ENCODE measurements at regions not wholly inside any gene's neighbourhood (a gene's known extent, or its start where the extent isn't known, plus 50 kb on each side); places are given as distances from the start of the nearest gene placed in this dataset.

DNA sequence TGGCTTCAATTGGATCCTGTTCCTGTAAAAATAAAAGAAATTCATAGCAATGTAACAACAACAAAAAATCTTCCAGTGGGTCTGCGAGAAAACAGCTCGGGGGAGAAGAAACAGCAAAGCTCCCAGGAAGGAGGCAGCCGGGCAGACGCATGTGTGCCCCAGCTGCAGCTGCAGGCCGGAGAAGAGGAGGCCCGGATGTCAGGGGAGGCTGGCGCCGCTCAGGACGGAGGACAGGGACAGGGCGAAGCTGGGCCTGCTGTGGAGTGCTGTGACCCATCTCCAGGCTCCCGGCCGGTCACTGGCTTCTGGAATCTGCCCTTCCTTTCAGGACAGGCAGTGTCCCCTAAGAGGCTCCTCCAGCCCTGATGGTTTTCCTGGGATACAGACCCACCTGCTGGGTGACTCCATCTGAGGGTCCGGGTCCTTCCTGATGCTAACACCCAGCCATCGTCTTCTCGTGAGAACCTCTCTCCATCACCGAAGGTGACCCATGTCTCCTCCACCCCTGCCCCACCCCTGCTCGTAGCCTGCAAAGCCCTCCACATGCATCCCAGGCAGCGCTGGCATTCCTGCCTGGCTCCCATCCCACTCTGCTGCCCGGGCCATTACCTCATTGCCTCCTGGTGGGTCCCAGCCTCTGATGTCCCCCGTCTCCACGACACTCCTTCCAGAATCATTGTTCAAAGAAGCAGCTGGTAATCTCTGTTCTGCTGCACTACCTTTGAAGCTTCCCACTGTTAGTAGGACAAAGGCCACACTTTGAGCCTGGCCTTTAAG is 145.4 kb upstream of the TWIST2 start:
- Mint-ChIP-seq H3K4me3 (no peak overlapping the region), H3K27me3 (no peaks in the 10 kb centered on the region), H3K27ac (no peak overlapping the region), H3K4me1 (ENCODE audit: low read depth) (no peaks in the 10 kb centered on the region), H3K36me3 (ENCODE audit: low read depth) (no peaks in the 10 kb centered on the region), H3K9me3 (no peaks in the 10 kb centered on the region)
- intact Hi-C loops (cut with micrococcal nuclease) = no loop called here

- H3K9me3 Mint-ChIP-seq = no peaks in the 10 kb centered on the region
- no peaks in the 10 kb centered on the region for H3K36me3 Mint-ChIP-seq (ENCODE audit: low read depth)
- H3K27ac Mint-ChIP-seq = no peak overlapping the region
- no peaks in the 10 kb centered on the region for H3K4me1 Mint-ChIP-seq (ENCODE audit: low read depth)
- H3K4me3 Mint-ChIP-seq = no peak overlapping the region
- H3K27me3 Mint-ChIP-seq = peaks cover 3% of the 10 kb centered on the region
- intact Hi-C loops (cut with micrococcal nuclease) = no loop called here
These were observed 144.9 kb upstream of the TWIST2 start for GRCh38 chr2:238703053-238703415.

- Mint-ChIP-seq H3K4me3 (no peak overlapping the region), H3K27me3 (peaks cover 3% of the 10 kb centered on the region), H3K4me1 (ENCODE audit: low read depth) (no peaks in the 10 kb centered on the region), H3K27ac (no peak overlapping the region), H3K9me3 (no peaks in the 10 kb centered on the region), H3K36me3 (ENCODE audit: low read depth) (no peaks in the 10 kb centered on the region)
- intact Hi-C loops (cut with micrococcal nuclease) = no loop called here
These were observed 144.4 kb upstream of the TWIST2 start for GRCh38 chr2:238703436-238703835.

- intact Hi-C loops (cut with micrococcal nuclease) = no loop called here
- Mint-ChIP-seq H3K27ac (no peak overlapping the region), H3K9me3 (no peaks in the 10 kb centered on the region), H3K36me3 (ENCODE audit: low read depth) (no peaks in the 10 kb centered on the region), H3K27me3 (peaks cover 8% of the 10 kb centered on the region), H3K4me3 (no peak overlapping the region), H3K4me1 (ENCODE audit: low read depth) (no peaks in the 10 kb centered on the region)
These were observed 143.2 kb upstream of the TWIST2 start for GRCh38 chr2:238704471-238705225.

DNA sequence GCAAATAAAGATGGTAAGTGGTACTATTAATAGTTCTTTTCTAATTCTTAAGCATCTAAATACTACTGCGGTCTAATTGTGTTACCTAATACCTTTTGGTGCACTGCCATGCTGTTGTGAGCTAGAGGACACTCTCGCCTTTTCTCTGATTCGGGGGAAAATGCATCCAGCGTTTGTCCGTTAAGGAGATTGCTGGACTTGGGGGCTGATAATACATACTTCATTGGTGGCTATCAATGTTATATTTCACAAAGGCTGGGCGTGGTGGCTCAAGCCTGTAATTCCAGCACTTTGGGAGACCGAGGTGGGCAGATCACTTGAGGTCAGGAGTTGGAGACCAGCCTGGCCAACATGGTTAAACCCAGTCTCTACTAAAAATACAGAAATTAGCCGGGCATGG is 141.7 kb upstream of the TWIST2 start:
- intact Hi-C loops (cut with micrococcal nuclease) = no loop called here
- peaks cover 8% of the 10 kb centered on the region for H3K27me3 Mint-ChIP-seq
- no peak overlapping the region for H3K4me3 Mint-ChIP-seq
- H3K27ac Mint-ChIP-seq = no peak overlapping the region
- H3K36me3 Mint-ChIP-seq (ENCODE audit: low read depth) = no peaks in the 10 kb centered on the region
- H3K4me1 Mint-ChIP-seq (ENCODE audit: low read depth) = no peaks in the 10 kb centered on the region
- H3K9me3 Mint-ChIP-seq = no peaks in the 10 kb centered on the region

DNA sequence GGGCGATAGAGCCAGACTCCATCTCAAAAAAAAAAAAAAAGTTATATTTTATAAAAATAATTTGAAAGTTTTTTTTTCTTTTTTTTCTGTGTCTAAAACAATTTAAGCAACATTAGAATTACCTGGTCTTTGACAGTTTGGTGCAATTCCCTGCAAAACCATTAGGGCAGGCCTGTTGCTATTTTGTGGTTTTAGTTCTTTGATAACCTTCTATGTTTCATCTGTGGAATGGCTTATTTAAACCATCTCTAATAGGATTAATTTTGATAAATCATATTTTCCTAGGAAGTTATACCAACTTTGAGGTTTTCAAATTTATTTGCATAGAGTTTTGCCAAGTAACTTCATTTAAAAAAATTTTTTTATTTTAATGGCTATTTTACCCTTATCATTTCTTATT is 141.2 kb upstream of the TWIST2 start:
- intact Hi-C loops (cut with micrococcal nuclease) = no loop called here
- Mint-ChIP-seq H3K9me3 (no peaks in the 10 kb centered on the region), H3K4me3 (no peak overlapping the region), H3K27ac (no peak overlapping the region), H3K36me3 (ENCODE audit: low read depth) (no peaks in the 10 kb centered on the region), H3K4me1 (ENCODE audit: low read depth) (no peaks in the 10 kb centered on the region), H3K27me3 (peaks cover 8% of the 10 kb centered on the region)

DNA sequence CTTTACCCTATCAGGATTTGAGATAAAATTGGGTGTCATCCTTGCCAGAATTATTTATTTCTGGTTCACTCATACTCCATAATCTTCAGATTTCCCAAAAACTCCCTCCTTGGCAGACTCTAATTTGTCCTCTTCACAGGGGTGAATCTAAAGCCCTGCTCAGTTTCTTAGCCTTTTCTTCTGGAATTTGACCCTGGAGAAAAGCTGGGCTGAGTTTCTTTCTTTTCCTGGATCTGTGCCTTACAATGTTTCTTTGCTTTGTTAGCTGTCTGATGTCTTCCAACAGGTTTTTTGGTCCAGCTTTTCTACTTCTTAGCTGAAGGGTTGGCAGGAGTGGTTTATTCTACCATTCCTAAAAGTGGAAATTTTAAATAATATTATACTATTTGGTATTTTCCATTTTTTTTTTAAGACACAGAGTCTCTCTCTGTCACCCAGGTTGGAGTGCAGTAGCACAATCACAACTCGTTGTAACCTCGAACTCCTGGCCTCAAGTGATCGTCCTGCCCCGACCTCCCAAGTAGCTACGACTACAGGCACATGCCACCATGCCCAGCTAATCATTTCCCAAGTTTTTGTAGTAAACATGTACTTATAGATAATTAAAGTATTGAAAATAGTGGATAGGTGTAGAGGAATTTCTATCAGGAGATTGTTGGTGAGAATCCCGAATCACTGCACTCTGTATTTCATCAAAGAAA is 138.4 kb upstream of the TWIST2 start:
- no peaks in the 10 kb centered on the region for H3K9me3 Mint-ChIP-seq
- peaks cover 12% of the 10 kb centered on the region for H3K27me3 Mint-ChIP-seq
- no peak overlapping the region for H3K4me3 Mint-ChIP-seq
- H3K27ac Mint-ChIP-seq = no peak overlapping the region
- H3K36me3 Mint-ChIP-seq (ENCODE audit: low read depth) = no peaks in the 10 kb centered on the region
- intact Hi-C loops (cut with micrococcal nuclease) = no loop called here
- no peaks in the 10 kb centered on the region for H3K4me1 Mint-ChIP-seq (ENCODE audit: low read depth)

DNA sequence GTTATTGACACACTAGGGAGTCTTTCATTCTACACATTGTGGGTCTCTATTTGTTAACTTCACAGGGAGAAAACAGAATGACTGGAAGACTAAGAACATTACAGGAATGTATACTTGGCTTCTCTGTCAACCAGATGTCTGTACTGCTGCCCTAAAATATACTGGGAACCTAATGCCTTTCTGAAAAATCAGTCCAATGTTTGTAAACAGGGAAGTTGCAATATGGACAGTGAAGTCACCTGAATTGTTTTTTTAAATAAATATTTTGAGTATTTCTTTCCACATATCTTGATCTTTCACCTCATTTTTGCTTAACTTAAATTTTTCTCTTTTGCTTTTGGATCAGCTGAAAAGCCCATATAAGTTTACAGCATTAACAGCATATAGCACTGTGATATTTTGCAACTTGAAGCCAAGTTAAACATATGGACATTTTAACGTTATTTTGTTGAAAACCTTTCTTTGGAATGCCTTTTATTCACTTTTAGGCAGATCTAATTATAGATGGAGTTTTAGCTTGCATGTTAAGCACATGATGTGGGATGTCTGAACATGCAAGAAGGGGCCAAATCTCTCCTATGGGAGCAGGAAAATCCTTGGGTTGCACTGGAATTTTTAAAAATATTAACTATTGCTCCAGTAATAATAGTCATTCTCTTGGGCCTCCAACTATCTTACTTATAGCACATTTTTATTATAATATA is 137.7 kb upstream of the TWIST2 start:
- Mint-ChIP-seq H3K36me3 (ENCODE audit: low read depth) (no peaks in the 10 kb centered on the region), H3K27me3 (peaks cover 12% of the 10 kb centered on the region), H3K27ac (no peak overlapping the region), H3K4me1 (ENCODE audit: low read depth) (no peaks in the 10 kb centered on the region), H3K9me3 (no peaks in the 10 kb centered on the region), H3K4me3 (no peak overlapping the region)
- intact Hi-C loops (cut with micrococcal nuclease) = no loop called here

GRCh38 chr2:238710787-238711186 is 137.1 kb upstream of the TWIST2 start:
- Mint-ChIP-seq H3K36me3 (ENCODE audit: low read depth) (no peaks in the 10 kb centered on the region), H3K9me3 (no peaks in the 10 kb centered on the region), H3K4me1 (ENCODE audit: low read depth) (no peaks in the 10 kb centered on the region), H3K27me3 (peaks cover 12% of the 10 kb centered on the region), H3K4me3 (no peak overlapping the region), H3K27ac (no peak overlapping the region)
- intact Hi-C loops (cut with micrococcal nuclease) = no loop called here

GRCh38 chr2:238711346-238711745 is 136.5 kb upstream of the TWIST2 start:
- intact Hi-C loops (cut with micrococcal nuclease) = no loop called here
- H3K4me3 Mint-ChIP-seq = no peak overlapping the region
- H3K27ac Mint-ChIP-seq = no peak overlapping the region
- H3K36me3 Mint-ChIP-seq (ENCODE audit: low read depth) = no peaks in the 10 kb centered on the region
- H3K9me3 Mint-ChIP-seq = no peaks in the 10 kb centered on the region
- peaks cover 14% of the 10 kb centered on the region for H3K27me3 Mint-ChIP-seq
- no peaks in the 10 kb centered on the region for H3K4me1 Mint-ChIP-seq (ENCODE audit: low read depth)

DNA sequence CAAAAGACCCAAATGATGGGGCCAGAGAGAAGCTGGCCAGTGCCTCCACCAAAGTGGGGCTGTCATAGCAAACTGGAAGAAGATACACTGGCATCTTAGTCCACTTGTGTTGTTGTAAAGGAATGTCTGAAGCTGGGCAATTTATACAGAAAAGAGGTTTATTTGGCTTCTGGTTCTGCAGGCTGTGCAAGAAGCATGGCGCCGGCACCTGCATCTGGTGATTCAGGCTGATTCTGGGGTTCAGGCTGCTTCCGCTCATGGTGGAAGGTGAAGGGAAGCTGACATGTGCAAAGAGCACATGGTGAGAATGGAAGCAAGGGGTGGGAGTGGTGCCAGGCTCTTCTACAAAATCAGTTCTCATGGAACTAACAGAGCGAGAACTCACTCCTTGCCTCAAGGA is 135.9 kb upstream of the TWIST2 start:
- intact Hi-C loops (cut with micrococcal nuclease) = no loop called here
- Mint-ChIP-seq H3K27ac (no peak overlapping the region), H3K4me3 (no peak overlapping the region), H3K4me1 (ENCODE audit: low read depth) (no peaks in the 10 kb centered on the region), H3K36me3 (ENCODE audit: low read depth) (no peaks in the 10 kb centered on the region), H3K27me3 (peaks cover 20% of the 10 kb centered on the region), H3K9me3 (no peaks in the 10 kb centered on the region)

DNA sequence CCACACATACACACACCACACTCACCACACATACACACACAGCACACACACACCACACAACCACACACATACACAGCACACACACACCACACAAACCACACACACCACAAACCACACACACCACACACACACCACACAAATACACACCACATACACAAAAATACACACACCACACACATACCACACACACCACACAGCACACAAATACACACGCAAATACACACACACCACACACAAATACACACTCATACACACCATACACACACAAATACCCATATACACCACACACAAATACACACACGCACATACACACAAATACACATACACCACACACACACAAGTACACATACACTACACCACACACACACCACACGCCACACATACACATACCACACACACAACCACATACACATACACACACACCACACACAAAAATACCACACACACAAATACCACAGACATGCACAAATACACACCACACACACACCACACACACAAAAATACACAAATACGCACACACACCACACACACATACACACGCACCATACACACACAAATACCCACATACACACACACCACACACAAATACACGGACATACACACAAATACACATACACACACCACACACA is 134.6 kb upstream of the TWIST2 start:
- intact Hi-C loops (cut with micrococcal nuclease) = no loop called here
- no peaks in the 10 kb centered on the region for H3K9me3 Mint-ChIP-seq
- no peak overlapping the region for H3K27ac Mint-ChIP-seq
- H3K36me3 Mint-ChIP-seq (ENCODE audit: low read depth) = no peaks in the 10 kb centered on the region
- no peak overlapping the region for H3K4me3 Mint-ChIP-seq
- H3K27me3 Mint-ChIP-seq = peaks cover 19% of the 10 kb centered on the region
- H3K4me1 Mint-ChIP-seq (ENCODE audit: low read depth) = no peaks in the 10 kb centered on the region

DNA sequence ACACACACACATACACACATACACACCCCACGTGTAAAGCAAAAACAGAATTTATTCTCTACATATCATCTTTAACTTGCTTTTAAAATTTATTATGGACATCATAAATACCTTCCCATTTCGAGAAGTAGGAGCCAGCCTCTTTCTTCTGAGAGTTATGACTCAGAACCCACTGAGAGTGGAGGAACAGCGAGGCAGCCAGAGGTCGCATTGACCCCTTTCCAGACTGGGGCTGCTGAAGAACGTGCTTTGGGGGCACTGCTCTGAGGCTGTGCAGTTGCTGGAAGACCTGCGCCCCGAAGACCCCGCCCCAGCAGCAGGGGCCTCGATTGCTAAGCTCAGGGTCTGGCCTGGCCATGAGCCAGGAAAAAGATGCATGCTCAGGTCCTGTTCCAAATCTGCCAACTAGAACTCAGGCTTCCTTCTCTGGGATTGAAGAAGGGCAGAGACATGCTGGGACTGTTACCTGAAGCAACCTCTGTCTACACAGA is 133.8 kb upstream of the TWIST2 start:
- Mint-ChIP-seq H3K36me3 (ENCODE audit: low read depth) (no peaks in the 10 kb centered on the region), H3K27ac (no peak overlapping the region), H3K4me1 (ENCODE audit: low read depth) (no peaks in the 10 kb centered on the region), H3K27me3 (peaks cover 15% of the 10 kb centered on the region), H3K4me3 (no peak overlapping the region), H3K9me3 (no peaks in the 10 kb centered on the region)
- intact Hi-C loops (cut with micrococcal nuclease) = no loop called here
